Limb (tissue), 2 donors: ENCODE measurements at regions not wholly inside any gene's neighbourhood (a gene's known extent, or its start where the extent isn't known, plus 50 kb on each side); places are given as distances from the start of the nearest gene placed in this dataset.
"Not testable (repeated sequence)": the region's sequence is repeated elsewhere in the genome, so short reads cannot be mapped to it uniquely, and the experiment has no call there.

Experiments used
- DNase-seq, 2 donors: peaks; one replicate each; pipeline ENCODE4 v3.0.0-alpha.2; 2016; ENCODE audit errors: extremely low spot score in 2 of 2

DNA sequence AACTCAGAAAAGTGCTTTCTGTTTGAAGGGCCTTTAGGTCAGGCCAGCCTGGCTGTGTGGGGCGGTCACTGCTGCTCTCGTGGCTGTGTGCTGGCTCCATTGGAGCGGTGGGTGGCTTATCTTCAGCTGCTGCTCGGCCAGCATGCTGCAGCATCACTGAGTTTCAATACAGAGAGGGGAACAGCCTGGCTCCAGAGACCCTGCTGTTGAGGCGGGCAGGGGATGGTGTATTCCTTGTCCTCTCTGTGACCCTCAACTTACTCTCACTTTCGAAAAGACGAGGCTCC is 248.5 kb upstream of the ONECUT1 start:
- no peak for DNase-seq

GRCh38 chr15:53037904-53038654 is 247.9 kb upstream of the ONECUT1 start:
- no peak for DNase-seq

- DNase-seq: no peak
These were observed 246.5 kb upstream of the ONECUT1 start for GRCh38 chr15:53036641-53037040.

DNA sequence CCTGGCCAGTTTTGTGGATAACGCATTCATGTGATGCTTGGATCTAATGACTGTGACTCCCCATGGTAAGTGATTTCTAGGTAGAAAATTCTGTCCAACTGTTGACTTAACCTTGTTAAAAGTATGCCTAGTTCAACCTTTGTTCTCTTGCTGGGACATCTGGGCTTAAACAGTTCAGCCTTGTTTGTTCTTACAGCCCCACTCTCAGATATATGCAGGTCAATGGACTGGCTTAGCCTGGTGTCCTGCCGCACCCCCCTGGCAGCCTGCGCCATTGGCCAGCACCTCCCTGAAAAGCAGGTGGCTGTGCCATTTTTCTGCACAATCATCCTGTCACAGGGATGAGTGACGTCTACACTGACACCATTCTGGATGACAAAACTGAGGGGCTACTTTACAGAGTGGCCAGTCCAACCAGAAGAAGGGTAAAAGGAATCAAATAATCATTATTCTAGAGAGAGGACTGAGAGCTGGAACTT is 244.7 kb upstream of the ONECUT1 start:
- no peak for DNase-seq

- no peak for DNase-seq
These were observed 243.6 kb upstream of the ONECUT1 start for GRCh38 chr15:53033709-53034108.

- DNase-seq: no peak
These were observed 241.3 kb upstream of the ONECUT1 start for GRCh38 chr15:53031469-53031868.

DNA sequence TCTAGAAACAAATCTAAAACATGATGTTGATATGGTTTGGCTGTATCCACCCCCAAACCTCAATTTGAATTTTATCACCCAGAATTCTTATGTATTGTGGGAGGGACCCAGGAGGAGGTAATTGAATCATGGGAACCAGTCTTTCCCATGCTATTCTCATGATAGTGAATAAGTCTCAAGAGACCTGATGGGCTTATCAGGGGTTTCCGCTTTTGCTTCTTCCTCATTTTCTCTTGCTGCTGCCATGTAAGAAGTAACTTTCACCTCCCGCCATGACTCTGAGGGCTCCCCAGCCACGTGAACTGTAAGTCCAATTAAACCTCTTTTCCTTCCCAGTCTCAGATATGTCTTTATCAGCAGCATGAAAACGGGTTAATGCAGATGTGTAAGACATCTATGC is 232.7 kb upstream of the ONECUT1 start:
- DNase-seq: no peak

GRCh38 chr15:53013329-53013728 is 223.2 kb upstream of the ONECUT1 start:
- no peak for DNase-seq

DNA sequence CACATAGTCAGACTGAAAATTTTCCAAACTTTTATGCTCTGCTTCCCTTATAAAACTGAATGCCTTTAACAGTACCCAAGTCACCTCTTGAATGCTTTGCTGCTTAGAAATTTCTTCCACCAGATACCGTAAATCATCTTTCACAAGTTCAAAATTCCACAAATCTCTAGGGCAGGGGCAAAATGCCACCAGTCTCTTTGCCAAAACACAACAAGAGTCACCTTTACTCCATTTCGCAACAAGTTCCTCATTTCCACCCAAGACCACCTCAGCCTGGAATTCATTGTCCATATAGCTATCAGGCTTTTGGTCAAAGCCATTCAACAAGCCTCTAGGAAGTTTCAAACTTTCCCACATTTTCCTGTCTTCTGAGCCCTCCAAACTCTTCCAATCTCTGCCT is 221.6 kb upstream of the ONECUT1 start:
- not testable (repeated sequence) for DNase-seq

DNA sequence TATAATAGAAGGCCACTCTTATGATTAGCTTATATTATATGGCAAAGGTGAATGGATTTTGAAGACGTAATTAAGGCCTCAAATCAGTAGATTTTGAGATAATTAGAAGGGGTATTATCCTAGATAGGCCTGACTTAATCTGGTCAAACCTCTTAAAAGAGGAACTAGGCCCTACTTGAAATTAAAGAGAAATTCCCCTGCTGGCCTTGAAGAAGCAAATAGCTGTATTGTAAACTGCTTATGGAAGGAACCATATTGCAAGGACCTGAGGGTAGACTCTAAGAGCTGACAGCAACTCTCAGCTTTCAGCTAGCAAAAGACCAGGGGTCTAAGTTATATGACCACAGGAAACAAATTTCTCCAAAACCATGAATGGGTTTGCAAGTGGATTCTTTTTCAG is 219.0 kb upstream of the ONECUT1 start:
- no peak for DNase-seq

DNA sequence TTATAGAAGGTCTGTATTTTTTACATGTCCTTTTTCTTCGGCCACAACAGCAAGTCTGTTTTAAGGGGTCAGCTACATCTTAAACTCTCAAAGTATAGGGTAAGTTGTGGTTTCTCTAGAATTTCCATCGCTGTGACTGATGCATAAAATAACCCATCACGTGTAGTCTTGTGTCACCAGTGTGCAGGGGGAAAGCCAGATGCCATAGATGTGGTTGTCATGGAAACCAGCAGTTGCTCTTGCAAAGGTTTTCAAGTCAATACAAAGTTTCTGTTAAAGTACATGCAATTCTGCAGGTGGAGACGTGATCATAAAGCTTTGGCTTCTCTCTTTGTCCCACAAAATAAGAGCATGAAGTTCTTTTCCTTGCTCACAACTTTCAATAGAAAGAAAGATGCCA is 210.3 kb upstream of the ONECUT1 start:
- no peak for DNase-seq

GRCh38 chr15:52997123-52997522 is 207.0 kb upstream of the ONECUT1 start:
- no peak for DNase-seq

DNA sequence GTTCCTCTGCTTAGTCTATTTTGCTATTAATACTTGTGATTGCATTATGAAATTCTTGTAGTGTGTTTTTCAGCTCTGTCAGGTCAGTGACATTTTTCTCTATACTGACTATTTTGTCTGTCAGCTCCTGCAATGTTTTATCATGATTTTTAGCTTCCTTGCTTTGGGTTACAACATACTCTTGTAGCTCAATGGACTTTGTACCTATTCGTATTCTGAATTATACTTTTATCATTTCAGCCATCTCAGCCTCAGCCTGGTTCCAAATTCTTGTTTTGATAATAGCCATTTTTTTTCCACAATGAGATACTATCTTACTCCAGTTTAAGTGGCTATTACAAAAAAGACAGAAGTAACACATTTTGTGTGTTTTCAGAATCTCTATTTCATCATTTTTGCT is 204.2 kb upstream of the ONECUT1 start:
- no peak for DNase-seq

DNA sequence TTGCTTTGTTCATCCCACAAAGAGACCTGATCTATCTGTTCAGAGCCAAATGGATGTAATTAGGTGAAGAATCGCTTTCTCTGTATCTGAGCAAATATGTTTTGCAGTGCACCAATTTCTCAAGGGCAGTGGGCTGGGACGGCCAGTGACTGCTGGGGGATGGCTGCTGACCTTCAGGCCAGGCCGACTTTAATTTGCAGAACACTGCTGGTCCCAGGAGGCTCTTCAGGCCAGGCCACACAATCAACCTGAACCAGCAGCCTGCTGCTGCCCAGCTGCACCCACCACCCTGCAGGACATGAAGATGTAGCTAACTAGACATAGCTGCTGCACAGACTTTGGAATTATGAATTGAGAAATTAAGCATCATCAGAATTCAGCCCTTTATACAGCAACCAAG is 194.4 kb upstream of the ONECUT1 start:
- DNase-seq: no peak

GRCh38 chr15:52980446-52980845 is 190.3 kb upstream of the ONECUT1 start:
- no peak for DNase-seq

GRCh38 chr15:52976516-52977075 is 186.5 kb upstream of the ONECUT1 start:
- no peak for DNase-seq

DNA sequence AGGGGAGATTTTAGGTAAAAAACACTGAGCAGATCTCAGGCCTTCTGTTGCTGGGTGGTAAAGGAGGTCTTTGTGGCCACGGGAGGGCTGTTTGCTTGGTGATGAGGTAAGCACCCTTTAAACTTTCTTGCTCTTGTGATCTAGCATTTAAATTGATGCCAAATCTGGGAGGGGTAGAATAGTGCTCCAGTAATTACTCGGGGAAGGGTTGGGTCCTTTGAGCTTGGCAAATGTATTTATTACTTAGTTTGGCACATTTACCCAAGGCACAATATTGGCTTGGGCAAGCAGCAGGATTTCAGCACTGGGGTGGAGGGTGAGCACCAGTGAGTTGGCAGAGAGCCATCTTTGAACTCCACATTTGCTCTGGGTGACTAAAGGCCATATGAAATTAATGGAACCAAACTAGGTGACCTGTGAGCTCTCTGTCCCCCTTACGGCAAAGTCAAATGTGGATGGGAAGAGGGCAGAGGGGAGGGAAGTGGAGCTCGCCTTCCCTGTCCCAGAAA is 185.9 kb upstream of the ONECUT1 start:
- DNase-seq: no peak

DNA sequence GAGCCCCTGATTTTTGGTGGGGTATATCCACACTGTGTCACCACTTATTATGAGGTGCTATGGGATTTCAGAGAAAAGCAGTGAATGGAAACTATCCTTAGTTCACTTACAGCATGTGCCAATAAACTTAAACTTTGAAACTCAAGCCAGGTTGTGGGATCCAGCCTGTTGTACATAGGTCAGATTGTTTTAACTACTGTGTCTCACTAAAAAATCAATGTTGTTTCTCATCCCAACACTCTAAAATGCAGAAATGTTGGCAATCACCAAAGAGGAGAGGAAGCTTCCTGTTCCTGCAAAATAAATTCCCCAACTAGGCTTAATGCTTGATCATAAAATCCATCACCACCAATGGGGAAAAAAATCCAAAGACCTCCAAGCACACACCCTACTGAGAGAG is 173.7 kb upstream of the ONECUT1 start:
- no peak for DNase-seq

GRCh38 chr15:52960283-52960682 is 170.1 kb upstream of the ONECUT1 start:
- DNase-seq: no peak

DNA sequence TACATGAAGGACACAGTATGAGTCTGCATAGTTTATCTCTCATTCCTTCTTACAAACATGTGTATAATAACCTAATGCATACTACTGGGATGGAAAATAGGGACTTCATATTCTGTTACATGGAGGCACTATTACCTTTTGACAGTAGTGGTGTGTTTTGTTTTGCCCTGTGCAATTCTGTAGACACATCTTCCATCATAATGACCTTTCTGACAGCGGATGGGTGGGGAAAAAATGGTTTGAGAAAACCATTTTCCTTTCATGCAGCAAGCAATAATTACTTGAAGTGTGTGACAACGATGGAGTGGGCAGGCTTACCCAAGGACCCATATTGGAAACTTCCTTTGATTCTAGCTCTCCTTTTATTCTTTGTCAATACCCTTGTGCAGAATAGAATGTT is 153.6 kb upstream of the ONECUT1 start:
- no peak for DNase-seq

GRCh38 chr15:52936489-52936888 is 146.4 kb upstream of the ONECUT1 start:
- DNase-seq: no peak

DNA sequence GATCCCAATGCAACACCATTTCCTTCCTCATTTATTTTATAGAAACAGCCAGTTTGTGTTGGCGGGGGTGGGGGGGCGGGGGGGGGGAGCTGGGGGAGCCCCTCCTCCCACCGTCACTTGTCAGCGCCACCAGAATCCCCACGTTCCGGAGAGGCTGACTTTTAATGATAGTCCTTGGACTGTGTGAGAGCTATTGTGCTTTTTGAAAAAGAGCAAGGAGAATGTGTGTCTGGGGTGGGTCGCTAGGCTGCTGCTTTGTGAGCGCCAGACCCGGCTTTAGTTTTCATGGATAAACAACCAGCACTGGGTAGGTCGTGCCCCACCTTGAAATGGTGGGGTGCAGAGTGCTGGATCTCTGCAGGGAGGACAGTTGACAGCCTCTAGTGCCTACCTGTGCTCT is 135.0 kb upstream of the ONECUT1 start:
- DNase-seq: no peak

DNA sequence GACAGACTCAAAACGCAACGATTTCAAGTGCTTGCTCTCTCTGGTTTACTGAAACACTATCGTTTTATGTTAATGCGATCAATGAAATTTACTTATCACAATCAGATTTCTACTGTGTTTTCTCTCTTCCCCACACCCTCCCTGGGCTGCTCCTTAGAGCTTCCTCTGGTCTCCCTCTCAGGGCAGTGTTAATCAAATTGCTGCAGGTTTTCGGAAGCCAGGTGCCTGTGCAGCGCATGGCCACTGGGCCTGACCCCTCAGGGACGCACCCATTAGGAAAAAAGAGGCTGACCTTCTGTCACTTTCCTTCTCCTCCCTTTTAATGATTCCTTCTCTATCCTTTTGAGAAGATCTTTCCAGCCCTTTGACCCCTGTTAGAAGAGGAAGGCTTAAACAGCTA is 134.5 kb upstream of the ONECUT1 start:
- no peak for DNase-seq
